ENCODE measurements at regions not wholly inside any gene's neighbourhood (a gene's known extent, or its start where the extent isn't known, plus 50 kb on each side); places are given as distances from the start of the nearest gene placed in this dataset.

DNA sequence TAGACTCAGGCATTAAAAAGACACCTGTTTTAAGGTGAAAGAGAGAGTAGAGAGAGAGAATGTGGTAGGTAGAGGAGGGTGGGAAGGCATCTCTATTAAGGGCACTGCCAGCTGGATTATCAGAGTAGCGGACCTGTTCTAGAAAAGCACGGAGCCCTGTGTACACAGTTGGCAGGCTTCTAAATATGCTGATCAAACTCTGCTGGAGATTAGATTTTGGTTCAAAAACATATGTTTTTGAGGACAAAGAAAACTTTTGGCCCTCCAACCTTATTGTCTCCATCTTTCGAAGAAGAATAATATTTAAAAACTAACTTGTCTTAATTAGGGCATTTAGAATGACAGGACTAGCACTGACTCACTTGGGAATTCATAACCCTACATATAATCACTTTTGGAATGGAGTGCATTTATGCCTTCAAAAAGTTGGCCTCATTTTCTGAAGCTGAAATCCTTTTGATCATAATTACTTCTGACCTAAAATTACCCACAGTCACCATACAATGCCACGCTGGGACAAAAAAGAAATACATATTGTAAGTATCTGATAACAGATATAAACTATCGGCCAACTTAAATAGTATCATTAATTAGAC, 254.6 kb downstream of the MEIS1 start:
- DNase-seq (ENCODE audit: low read depth in 2 of 2): no peak
- no peak overlapping the region for H3K4me3 ChIP-seq (replicated peaks in 1 of 2; ENCODE audit: low read depth in 2 of 2, low read length in 2 of 2)
- TF ChIP-seq, protein P1, sequence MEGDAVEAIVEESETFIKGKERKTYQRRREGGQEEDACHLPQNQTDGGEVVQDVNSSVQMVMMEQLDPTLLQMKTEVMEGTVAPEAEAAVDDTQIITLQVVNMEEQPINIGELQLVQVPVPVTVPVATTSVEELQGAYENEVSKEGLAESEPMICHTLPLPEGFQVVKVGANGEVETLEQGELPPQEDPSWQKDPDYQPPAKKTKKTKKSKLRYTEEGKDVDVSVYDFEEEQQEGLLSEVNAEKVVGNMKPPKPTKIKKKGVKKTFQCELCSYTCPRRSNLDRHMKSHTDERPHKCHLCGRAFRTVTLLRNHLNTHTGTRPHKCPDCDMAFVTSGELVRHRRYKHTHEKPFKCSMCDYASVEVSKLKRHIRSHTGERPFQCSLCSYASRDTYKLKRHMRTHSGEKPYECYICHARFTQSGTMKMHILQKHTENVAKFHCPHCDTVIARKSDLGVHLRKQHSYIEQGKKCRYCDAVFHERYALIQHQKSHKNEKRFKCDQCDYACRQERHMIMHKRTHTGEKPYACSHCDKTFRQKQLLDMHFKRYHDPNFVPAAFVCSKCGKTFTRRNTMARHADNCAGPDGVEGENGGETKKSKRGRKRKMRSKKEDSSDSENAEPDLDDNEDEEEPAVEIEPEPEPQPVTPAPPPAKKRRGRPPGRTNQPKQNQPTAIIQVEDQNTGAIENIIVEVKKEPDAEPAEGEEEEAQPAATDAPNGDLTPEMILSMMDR (IDR thresholded peaks at IDR 0.05; ENCODE audit: low read depth, low read length): no peak

DNA sequence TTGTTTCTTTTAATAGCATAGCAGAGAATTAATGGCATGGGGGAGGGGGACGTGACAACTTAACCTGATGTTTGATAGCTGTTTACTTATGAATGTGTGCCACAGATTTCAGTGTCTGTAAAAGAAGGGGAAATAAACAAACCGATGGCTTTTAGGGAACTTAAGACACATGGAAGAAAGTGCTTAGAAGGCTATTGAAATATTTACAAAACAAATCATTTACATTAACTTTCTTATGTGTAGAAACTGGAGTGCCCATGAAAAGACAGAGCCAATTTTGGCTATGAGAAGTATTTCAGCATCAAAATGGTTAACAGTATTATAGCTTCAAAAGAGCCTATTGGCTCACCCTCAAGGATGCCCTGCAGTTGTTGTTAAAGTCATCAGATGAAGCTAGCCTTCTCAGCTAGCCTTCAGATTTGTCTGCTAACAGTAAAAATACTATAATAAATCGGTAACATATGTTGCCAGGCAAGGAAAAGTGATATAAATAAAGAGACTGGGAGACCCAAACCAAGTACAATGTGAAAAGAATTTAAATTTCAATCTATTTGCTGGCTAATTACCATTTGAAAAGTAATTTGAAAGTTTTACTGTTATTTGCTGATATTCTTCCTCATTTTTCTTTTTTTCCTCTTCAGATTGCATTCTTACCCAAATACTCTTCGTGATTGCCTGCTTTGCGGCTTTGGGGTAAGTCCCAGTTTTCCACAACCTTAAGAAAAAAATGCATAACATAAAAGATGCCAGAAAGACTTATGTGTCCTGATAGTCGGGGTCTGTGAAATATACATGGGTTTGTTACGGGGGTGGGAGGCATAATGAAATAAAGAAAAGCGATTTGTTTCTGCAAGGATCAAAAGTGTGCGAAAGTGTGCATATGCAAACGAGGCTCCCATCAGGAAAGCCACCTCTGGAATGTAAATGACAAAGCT, 256.4 kb downstream of the MEIS1 start:
- TF ChIP-seq, protein P1 (IDR thresholded peaks at IDR 0.05; ENCODE audit: low read depth, low read length): no peak
- H3K4me3 ChIP-seq (replicated peaks in 1 of 2; ENCODE audit: low read depth in 2 of 2, low read length in 2 of 2): no peak overlapping the region
- DNase-seq (ENCODE audit: low read depth in 2 of 2): no peak

DNA sequence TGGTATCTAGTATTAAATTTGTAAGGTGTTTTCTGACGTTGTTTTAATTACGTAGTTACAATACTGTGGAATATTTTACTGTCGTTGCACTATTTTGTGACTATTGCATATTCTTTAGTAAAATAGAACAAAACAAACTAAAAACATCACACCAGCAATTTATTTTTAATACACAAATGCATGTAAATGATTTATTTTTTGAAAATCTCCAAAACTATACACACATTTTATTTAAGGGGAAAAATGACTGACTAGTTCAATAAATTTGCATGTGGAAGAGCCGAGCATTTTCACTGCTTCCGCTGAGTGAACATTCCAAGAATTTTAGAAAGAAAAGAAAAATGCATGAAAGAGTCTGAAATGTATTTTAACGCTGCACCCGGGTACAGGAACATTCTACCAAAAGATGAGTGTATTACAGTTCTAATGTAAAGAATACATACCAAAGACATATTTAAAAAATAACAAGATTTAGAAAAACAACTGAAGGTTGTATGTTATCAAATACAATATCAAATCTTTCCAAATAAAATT, 257.7 kb downstream of the MEIS1 start:
- TF ChIP-seq, protein P1 (IDR thresholded peaks at IDR 0.05; ENCODE audit: low read depth, low read length): no peak
- no peak overlapping the region for H3K4me3 ChIP-seq (replicated peaks in 1 of 2; ENCODE audit: low read depth in 2 of 2, low read length in 2 of 2)
- DNase-seq (ENCODE audit: low read depth in 2 of 2): no peak

DNA sequence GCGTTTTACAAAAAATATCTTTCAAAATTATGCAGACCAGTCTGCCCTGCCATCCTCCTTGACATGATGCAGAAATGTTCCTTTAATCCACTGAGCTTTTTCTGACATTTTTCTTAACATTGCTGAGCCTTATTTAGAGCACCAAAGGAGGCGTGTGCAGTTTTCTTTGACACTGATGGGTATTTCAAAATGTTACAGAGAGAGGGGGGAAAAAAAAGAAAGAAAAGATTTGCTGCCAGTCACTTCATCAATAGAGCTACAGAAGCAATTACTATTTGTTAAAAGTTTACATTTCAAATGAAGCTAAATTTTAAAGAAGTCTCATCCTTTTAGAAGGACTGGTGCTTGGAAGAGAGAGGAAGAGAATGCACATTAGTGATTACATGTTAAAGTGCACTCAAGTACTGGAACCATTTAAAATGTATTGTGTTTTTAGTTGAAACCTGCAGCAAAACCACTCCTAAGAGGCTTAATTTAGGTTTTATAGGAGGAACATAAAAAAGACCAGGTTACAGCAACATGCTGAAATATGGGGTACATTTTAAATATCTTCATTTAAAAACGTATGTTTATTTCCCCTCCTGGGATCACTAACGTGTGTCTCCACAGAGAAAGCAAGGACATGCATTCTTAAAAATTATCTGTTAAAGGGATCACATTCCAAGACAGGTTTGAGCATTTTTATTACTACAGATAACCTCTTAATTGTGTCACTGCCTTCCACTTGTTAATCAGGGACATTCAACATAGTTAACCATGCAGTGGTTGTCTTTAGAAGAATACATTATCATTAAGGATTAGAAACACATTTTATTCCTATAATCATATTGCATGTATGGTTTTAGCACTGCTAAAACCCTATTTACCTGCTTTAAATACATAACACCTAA, 258.4 kb downstream of the MEIS1 start:
- no peak for DNase-seq (ENCODE audit: low read depth in 2 of 2)
- no peak overlapping the region for H3K4me3 ChIP-seq (replicated peaks in 1 of 2; ENCODE audit: low read depth in 2 of 2, low read length in 2 of 2)
- TF ChIP-seq, protein P1 (IDR thresholded peaks at IDR 0.05; ENCODE audit: low read depth, low read length): no peak

DNA sequence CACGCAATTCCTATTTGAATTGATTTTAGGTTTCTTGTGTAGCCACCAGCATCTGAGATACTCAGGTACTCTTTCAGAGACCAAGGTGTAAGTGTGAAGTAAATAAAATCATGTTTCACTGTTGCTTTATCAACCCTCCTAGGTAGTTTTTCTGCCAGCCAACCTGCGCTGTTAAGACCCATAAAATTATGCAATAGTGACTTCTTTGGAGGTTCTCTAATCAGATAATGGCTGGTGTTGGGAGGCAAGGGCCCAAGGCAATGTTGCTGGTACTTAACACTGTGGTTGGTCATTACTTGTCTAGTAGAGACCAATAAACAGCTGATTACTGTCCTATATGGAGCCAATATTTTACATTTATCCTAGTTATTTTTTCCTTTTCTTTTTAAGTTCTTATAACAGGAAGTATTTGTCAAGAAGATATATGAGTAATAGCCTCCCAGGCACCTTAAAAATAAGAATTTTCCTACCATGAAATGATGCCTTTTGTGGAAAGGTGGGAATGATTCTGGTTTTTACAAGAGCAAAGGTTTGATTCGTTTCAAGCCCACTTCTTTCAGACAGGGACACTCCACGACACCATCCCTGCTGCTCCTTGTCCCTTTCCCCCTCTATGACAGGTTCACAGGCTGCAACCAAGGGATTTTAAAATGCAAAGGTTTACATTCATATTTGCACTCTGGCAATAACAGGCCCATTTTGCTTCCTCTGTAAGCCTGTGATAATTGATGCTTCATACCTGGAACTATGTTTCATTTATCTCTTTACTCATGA, 259.3 kb downstream of the MEIS1 start:
- DNase-seq (ENCODE audit: low read depth in 2 of 2): no peak
- no peak overlapping the region for H3K4me3 ChIP-seq (replicated peaks in 1 of 2; ENCODE audit: low read depth in 2 of 2, low read length in 2 of 2)
- TF ChIP-seq, protein P1 (IDR thresholded peaks at IDR 0.05; ENCODE audit: low read depth, low read length): no peak
